ENCODE measurements at regions not wholly inside any gene's neighbourhood (a gene's known extent, or its start where the extent isn't known, plus 50 kb on each side); places are given as distances from the start of the nearest gene placed in this dataset.

DNA sequence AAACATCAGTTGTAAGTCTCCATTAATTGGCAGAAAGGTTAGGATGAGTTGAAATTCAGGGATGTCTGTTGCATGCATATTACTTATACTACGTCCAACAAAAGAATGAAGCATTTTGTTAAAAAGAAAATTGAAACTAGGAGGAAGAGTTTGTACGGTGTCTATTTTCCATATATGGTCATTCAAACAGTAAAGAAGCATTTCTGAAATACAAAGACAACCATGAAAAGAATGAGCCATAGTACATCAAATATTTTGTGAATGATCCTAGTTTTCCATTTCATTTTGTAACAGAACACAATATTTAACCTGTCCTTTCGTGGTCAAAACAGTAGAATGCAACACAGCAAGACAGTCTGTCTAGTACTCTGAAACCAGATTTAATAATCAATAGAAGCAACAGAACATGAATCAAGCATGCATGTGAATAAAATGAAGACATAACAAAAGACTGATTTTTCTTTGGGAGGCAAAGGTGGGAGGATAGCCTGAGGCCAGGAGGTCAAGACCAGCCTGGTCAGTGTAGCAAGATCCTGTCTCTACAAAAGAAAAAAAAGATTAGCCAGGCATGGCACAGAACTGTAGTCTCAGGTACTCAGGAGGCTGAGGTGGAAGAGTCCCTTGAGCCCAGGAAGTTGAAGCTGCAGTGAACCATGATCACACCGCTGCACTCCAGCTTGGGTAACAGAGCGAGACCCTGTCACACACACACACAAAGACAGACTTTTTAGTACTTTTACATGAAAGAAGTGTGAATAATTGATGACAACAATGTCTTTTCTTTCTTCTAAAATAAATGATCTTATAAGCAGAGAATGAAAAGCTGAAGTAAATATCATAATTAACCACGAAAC is 156.0 kb downstream of the LRIG3 start:
- no peak for DNase-seq

DNA sequence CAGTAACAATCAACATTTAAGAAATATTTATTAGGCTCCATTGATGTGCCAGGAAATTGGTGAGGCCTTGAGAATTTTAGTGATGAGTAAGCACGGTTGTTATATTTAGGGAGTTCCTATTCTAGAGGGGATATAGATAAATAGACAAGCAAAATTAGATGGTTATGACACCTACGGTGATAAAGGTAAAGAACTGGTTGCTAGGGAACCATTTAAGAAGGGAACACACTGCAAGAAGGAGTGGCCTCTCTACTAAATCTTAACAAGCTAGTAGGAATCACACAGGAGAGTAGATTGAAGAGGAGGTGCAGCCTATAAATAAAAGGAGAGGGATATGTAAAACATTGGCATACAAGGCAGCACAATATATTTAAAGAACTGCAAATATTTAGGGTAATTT is 155.2 kb downstream of the LRIG3 start:
- no peak for DNase-seq

DNA sequence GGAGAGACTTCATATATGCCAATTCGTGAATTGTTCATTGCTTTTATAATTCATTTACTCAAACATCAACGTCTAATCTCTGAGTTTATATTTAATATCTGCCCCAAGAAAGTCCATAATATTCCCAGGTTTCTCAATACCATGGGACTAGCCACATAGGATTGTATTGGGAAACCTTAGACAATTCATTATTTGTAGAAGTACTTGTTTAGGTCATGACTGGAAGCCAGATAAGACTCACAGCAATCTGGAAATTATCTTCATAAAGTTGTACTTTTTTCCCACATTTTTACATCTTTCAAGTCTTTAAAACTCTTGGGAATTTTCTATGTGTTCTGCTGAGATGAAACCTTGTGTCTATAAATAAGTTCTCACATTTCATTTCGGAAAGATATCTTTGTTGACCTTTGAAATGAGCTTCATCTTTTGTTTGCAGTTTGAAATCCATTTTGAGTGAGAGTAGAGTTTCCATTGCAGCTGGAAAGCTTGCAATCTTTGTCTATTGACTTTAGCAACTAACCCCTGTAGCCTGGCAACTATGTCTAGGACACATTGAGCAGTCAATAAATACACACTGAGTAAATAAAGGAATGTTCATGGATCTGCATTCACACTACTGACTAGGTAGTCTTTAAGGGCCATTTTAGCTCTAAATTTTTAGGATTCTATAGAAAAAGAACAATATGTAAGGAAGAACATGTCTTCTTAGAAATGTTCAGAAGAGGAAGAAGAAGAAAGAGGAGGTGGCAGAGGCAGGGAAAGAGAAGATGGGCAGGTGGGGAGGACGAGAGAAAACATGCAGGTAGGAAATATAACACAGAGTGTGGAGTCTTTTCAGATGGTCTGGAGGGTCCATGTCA is 154.4 kb downstream of the LRIG3 start:
- no peak for DNase-seq

DNA sequence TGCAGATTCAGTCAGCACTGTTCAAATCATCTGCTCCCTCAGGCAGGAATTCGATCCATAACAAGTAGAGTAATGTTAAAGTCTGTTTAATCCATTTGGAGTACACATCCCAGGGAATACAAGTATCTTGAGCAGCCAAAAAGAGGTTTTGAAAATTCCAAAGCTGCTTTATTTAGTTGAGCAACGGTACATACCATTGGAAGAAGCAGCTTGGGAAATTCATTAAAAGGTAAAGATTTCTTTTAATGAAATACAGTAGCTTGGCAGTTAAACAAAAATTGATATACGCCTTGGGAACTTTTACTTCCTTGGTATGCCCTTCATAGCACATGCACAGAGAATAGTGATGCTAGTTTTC is 153.8 kb downstream of the LRIG3 start:
- DNase-seq = no peak

DNA sequence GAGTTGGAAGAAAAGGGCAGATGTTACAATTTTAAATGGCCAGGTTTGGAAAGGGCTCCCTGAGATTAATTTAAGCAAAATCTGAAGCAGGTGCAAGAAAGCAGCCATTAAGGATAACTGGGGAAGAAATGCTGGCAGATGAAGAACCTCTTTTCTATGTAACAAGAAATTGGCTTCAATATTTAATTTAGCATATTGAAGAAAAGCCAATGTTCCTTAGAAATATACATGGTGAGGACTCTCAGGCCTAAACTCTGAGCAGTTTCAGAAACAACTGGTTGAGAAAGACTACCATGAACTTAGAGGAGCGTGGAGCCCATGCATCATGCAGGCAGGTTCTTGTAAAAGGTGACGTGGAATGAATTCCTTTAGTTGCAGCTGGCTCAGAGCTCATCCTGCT is 152.8 kb downstream of the LRIG3 start:
- DNase-seq = no peak

DNA sequence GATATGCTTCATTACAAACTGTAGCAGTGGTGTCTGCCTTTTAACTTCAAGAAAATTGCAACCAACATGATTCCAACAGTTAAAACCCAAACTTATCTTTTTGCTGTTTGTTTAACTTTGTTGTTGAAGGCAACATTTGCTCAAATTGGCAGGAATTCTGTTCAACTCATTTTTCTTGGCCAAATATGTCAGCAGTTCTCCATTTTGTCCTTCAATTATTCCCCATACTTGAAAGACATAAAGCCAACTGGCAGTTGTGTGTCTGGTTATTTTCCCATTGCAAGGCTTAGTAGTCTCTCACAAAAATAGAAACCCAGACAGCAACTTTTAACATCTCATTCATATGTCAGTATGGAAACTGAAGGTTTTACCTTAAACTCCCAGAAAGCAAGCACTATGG is 146.3 kb downstream of the LRIG3 start:
- DNase-seq = no peak

DNA sequence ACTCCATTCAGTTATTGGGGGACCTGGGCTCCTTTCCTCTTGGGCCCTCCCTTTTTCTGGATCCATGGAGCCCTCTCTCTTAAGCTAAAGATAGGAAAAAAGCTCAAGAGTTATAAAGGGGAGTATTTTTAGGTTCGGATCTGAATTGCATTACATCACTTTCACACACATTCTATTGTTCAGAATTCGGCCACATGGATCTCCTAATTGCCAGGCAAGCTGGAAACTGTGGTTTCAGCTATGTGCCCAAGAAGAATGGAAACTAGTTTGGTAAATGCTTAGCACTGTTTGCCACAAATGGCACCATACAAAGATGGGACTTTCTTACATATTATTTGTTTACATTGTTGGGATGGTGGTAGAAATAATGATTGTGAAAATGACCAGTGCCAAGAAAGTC is 145.6 kb downstream of the LRIG3 start:
- no peak for DNase-seq

DNA sequence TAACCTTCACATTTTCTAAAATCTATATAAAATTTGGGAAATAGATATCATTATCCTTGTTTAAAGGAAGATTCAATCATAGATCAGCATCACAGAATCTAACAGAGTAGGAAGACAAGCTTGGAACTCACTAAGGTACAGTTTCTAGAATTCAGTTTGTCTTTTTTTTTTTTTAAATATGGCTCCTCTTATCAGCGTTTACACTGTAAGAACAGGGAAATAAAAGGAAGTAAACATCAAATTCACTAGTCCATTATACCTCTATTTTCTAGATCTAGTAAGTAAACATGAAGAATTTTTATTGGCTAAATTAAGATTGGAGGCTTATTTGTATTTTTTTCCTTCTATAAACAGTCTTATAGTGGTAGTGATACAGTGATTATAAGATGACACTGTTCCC is 144.9 kb downstream of the LRIG3 start:
- no peak for DNase-seq

DNA sequence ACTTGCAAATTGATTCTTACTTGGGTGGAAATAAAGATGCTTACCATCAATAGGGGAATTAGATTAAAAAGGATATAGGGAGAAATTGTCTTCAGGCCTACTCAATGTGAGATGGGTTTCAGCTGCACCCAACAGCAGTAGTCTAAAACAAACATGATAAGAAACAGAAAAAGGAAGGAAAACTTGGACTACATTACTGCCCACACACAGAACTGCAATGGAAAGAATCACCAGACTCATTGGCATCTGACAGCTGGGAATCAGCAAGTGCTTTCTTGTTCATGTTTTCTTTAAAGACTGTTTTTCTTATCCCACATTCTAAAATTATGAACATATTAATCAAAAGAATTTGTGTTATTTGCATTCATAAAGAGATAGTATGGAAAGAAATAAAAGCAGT is 144.2 kb downstream of the LRIG3 start:
- DNase-seq = no peak

DNA sequence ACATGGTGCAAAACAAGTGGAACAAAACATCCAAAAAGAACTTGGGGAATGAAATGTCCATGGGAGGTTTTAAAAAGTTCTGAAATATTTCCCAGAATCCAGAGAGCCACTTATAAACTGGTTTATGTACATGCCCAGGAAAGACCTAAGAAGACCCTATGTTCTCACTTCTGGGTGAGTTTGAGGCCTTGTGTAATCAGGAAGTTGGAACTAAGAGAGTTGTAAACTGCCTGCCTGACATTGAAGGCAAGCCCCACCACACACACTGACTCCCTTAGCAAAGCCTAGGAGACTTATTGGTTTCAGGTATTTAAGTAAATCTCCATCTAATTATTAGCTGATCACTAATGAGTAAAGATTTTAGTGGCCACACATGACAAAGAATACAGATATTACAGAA is 142.5 kb downstream of the LRIG3 start:
- DNase-seq = no peak

DNA sequence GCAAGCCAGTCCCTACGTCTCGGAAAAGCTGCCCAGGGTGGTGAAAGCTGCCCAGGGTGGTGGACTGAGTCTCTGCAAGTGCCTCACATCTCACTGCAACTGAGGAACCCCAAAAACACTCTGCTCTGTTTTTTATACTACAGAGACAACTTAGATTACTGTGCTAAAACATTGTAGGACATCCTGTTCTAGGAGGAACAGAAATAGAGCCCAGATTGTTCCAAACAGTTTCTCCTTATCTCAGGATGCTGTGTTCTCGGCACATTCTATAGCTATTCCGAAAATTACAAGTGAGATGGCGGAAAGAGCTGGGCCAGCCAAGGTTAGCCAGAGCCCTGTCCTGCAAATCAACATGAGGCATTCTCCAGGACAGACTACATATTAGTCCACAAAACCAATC is 138.7 kb downstream of the LRIG3 start:
- no peak for DNase-seq

DNA sequence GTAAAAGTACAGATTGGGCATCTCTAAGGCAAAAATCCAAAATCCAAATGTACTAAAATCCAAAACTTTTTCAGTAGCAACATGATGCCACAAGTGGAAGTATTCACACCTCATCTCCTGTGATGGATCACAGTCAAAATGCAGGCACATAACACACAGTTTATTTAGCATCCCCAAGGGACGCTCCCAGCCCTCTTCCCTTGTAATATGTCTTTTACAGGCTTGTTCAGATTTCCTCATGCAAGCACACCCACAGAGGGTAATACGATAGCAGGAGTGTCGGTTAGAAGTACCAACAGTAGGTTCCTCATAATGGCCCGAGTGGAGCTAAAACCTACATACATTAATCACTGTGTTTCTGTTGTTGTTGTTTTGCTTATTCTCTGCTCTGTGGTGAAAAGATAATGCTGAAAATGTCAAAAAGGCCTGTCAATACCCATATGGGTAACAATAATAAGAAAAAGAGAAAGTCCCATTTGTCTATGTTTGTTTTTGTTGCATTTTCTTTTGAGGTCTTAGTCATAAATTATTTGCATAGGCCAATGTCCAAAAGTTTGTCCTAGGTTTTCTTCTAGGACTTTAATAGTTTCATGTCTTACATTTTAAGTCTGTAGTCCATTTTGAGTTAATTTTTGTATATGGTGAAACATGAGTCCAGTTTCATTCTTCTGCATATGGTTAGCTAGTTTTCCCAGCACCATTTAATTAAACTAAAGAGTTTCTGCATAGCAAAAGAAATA is 133.1 kb downstream of the LRIG3 start:
- no peak for DNase-seq

DNA sequence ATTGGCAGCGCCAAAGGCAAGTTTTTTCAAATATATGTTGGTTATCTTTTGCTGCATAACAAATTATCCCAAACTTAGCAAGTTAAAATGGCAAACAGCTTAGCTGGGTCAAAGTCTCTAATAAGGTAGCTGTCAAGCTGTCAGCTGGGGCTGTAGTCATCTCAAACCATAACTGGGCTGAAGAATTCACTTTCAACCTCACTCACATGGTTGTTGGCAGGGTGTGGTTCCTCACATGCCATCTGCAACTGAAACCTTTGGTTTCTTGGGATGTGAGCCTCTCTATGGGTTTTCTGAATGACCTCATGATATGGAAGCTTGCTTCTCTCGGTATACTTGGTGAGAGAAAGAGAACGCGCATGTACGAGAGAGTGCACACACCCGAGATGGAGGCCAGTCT is 125.4 kb downstream of the LRIG3 start:
- no peak for DNase-seq

DNA sequence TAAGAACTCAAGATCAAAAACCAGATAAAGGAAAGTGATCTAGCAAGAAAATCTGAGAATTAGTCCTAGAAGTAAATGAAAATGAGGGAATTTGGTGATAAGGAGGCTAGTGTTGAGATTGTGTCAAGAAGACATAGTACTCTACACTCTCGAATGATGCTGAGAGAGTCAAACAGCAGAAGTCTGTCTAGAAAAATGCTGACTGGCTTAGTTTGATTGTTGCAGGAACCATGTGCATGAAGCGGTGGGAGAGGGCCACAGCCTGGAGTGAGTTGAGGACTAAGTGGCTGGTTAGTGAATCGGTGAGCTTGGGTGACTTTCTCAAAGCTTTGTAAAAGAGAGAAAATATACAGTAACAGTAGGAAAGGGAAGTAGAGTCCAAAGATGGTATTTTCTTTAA is 124.5 kb downstream of the LRIG3 start:
- DNase-seq = no peak

DNA sequence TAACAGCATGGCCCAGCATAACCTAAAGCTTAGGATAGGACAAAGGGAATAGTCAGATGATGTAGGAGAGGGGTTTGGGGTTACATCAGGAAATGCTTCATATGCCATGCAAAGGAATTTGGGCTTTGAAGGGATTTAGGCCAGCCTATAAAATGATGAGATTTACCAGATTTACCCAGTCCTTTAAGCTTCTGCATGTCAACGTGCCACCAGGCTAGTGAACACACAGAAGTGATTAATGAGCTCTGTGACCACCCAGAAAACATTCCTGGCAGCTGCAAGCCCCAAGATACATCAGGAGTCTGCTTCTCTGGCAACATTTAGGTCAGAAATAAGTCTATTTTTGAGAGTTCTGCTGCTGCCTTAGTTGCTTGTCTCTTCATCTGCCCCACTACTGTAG is 118.3 kb downstream of the LRIG3 start:
- no peak for DNase-seq

DNA sequence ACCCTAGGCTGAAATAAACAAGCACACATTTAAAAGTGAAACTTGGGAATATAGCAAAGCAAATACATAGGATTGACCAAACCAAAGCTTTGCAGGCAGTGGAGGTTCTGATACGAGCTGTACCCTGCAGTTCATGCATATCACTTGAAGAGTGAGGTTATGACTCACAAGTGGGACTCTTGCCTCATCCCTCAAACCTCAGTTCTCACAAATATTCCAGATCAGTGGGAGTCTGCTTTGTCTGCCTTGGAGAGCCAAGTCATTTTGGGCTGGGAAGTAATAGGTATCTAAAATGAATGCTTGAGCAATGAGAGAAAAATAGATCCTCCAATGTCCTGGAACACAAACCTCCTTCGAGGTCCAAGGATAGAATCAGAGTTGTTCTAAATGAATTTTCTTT is 116.4 kb downstream of the LRIG3 start:
- no peak for DNase-seq

DNA sequence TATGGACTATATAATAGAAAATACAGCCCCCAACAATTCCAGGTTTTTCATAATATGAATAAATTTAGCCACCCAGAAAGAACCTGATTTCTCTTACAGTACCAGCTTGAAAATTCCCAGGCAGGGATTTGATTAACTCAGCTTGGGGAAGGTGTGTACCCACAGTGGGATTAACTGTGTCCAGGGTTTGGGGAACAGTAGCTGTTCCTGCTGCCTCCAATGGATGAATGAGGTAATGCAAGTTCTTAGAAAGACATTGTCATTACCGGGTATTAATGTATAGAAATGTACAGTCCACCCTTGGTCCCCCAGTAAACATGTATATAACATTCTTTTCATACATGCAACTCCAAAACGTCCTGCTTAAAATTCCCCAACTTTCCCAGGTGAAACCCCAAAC is 115.6 kb downstream of the LRIG3 start:
- DNase-seq = no peak

DNA sequence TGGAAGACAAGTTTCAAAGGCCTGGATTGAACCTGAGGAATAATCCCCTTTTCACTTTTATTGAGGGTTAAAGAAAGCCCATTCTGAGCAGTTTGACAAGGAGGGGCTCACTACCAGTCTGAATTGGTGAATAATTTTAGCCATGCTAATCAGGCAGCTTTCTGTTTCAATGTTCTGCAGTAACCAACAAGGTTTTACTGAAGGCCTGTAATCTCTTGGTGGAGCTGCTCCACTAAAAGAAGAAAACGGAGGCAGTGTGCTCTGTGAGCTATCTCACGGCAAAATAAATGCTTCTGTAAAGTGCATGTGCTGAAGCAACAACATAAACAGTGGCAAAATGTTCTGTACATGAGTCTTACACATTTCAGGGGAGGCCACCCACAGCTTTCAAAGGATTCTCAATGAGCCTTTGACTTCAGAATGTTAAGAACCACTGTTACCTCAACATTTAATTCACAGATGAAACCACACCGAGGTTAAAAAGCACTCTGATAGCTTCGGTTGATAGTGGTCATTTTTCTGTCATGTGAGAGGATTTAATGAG is 111.2 kb downstream of the LRIG3 start:
- DNase-seq = no peak

DNA sequence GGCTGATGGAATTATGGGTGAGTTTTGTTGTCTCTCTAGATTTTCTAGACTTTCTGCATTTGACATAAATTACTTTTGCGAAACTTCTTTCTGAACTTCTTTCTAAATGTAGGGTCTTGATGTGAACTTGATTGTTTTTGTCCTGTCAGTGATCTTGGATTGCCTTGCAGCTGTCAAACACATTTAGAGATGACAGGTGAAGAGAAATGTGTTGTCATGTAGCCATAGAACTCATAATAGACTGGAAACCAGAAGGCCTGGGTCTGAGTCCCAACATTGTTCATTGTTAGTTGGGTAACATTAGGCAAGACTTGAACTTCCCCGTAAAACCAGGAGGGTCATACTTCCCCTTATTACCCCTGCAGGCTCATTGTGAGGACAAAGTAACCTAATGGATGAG is 109.0 kb downstream of the LRIG3 start:
- DNase-seq = no peak

DNA sequence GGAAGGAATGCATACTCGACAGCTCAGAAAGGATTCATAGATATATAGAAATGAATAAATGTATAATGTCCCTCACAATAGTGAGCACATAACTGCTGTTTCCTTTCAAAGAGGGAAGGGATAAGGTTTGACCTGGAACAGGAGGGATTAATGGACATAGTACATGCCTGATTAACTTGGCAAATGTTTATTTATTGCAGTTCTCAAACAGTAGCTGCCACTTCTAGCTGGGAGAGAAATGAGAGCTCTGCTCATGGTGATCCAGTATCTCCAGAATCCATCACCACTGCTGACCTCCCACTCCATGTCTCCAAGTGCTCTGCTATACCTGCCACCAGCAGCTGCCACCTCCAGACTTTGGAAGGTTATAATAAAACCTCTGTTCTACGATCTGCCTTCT is 108.1 kb downstream of the LRIG3 start:
- DNase-seq = no peak

DNA sequence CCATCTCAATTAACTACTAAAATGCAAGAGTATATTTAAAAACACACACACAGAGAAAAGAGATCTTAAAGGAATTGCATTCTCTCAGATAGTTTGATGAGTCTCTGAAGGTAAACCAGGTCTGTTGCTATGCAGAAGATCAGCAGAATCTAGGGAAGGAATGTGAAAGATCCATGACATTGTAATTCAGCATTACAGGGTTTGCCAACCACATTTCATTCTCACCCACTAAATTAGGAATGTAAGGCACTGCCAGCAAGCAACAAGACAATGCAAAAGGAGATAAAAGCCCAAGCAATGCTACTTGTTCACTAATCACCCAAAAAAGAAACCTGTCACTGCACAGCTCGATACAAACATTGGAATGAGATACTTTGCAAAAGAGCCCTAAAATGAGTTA is 106.3 kb downstream of the LRIG3 start:
- no peak for DNase-seq

DNA sequence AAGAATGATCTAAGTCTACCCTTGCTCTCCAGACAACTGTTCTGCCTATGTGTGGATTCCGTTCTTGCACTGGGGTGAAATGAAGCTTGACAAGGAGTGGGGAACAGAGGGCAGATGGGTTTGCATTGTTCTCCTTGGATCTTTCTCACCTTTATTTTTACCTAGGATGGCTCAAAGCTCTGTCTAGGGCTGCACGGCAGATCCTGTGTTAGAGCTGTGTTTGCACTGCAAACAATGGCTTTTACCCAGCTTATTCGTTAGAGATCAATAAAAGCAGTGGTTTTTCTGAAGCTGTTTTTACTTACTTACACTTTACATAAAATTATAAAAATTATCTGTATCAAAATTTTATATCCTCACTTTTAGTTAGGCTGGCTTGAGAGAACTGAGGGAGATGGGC is 105.1 kb downstream of the LRIG3 start:
- no peak for DNase-seq

DNA sequence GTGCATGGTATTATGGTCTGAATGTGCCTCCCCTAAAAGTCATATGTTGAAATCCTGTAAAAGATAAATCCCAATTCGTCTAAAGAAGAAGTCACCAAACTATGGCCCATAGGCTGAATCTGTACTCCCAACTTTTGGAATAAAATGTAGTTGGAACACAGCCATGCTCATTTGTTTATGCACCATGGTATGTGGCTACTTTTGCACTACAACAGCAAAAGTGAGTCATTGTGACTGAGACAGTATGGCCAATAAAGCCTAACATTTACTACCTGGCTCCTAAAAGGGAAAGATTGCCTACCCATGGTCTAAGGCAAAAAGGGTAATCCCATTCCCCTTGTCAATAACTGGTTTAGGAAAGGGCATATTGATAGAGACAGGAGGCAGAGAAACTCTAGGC is 101.8 kb downstream of the LRIG3 start:
- DNase-seq = no peak

DNA sequence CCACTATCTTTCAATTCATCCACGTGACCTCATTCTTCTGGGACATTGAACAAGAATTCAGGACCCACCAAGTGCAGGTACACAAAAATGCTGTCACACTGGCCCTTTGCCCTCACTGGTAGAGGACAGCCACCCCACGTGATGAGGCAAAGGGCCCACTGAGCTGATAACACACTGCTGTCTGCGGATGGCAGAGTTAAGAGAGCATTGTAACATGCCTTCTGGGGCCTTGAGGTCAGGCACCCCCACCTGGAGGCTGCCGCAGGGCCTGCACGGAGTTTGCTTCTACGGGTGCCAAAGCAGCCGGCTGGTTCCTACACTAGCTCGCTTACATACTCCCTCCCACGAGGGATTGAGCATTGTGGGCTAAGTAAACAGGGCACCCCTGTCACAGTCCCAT is 101.0 kb downstream of the LRIG3 start:
- DNase-seq = no peak

Data from suppressor macrophage treated with lipopolysaccharide for 4 hours (primary cell).